ENCODE measurements at regions not wholly inside any gene's neighbourhood (a gene's known extent, or its start where the extent isn't known, plus 50 kb on each side); places are given as distances from the start of the nearest gene placed in this dataset.

GRCh38 chr5:136698970-136699369 is 333.6 kb upstream of the TRPC7 start:
- POLR2A ChIA-PET = no interaction called here
- H3K4me2 ChIP-seq = no peak overlapping the region
- no peak for TF ChIP-seq MAX (IDR thresholded peaks at IDR 0.05; ENCODE audit: low read depth)
- no peak for TF ChIP-seq FOXJ3 (CRISPR knock-in tag; IDR thresholded peaks at IDR 0.05)
- no peak for TF ChIP-seq USF1 (IDR thresholded peaks at IDR 0.05; ENCODE audit: borderline replicate concordance, low read depth)
- no peak for TF ChIP-seq TAF1 (IDR thresholded peaks at IDR 0.05; ENCODE audit: borderline replicate concordance, low read depth, low read length)
- TF ChIP-seq JUND (IDR thresholded peaks at IDR 0.05) = no peak
- TF ChIP-seq SIN3A (IDR thresholded peaks at IDR 0.05; ENCODE audit: borderline replicate concordance, low read depth, low read length) = no peak
- no peak for TF ChIP-seq TEAD4 (IDR thresholded peaks at IDR 0.05; ENCODE audit: borderline replicate concordance, insufficient read depth)
- TF ChIP-seq ELF1 (IDR thresholded peaks at IDR 0.05) = no peak
- TF ChIP-seq RCOR1 (IDR thresholded peaks at IDR 0.05; ENCODE audit: low read length) = no peak
- TF ChIP-seq POLR2AphosphoS5 (IDR thresholded peaks at IDR 0.05; ENCODE audit: low read depth, low read length) = no peak
- TF ChIP-seq, protein P1, sequence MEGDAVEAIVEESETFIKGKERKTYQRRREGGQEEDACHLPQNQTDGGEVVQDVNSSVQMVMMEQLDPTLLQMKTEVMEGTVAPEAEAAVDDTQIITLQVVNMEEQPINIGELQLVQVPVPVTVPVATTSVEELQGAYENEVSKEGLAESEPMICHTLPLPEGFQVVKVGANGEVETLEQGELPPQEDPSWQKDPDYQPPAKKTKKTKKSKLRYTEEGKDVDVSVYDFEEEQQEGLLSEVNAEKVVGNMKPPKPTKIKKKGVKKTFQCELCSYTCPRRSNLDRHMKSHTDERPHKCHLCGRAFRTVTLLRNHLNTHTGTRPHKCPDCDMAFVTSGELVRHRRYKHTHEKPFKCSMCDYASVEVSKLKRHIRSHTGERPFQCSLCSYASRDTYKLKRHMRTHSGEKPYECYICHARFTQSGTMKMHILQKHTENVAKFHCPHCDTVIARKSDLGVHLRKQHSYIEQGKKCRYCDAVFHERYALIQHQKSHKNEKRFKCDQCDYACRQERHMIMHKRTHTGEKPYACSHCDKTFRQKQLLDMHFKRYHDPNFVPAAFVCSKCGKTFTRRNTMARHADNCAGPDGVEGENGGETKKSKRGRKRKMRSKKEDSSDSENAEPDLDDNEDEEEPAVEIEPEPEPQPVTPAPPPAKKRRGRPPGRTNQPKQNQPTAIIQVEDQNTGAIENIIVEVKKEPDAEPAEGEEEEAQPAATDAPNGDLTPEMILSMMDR (IDR thresholded peaks at IDR 0.05) = no peak
- TF ChIP-seq NFIC (IDR thresholded peaks at IDR 0.05; ENCODE audit: borderline replicate concordance) = no peak
- no peak for TF ChIP-seq RXRA (IDR thresholded peaks at IDR 0.05; ENCODE audit: borderline replicate concordance, low read depth)
- no peak for TF ChIP-seq PBX3 (IDR thresholded peaks at IDR 0.05)
- no peaks in the 10 kb centered on the region for H3F3A ChIP-seq (replicated peaks; ENCODE audit: insufficient read depth)
- 59% methylated on average over 5 of the region's 5 CpGs for WGBS (ENCODE audit: low lambda C conversion rate)
- H3K36me3 ChIP-seq (replicated peaks in 1 of 2; ENCODE audit: control insufficient read depth in 1 of 2, insufficient read depth in 2 of 2, low read length in 1 of 2) = no peaks in the 10 kb centered on the region
- CTCF ChIA-PET = interaction anchor here (1.3 kb wide), 1 partner anchor 273 kb away, joined by 5 read pairs; no protein-coding TSS in a partner anchor
- H3K9ac ChIP-seq = no peak overlapping the region
- no peaks in the 10 kb centered on the region for H3K4me1 ChIP-seq (ENCODE audit: control insufficient read depth in 1 of 2, insufficient read depth in 2 of 2, low read depth in 1 of 2, low read length in 1 of 2)
- H3K4me3 ChIP-seq (ENCODE audit: low read depth in 2 of 2, low read length in 1 of 2) = no peak overlapping the region
- H3K27me3 ChIP-seq (ENCODE audit: insufficient read depth) = peaks cover 21% of the 10 kb centered on the region; the same call in 1 of the 2 replicates
- no peak overlapping the region for H3K27ac ChIP-seq (ENCODE audit: low read depth in 2 of 2, low read length in 1 of 2)
- no peaks in the 10 kb centered on the region for H3K9me2 ChIP-seq
- no peaks in the 10 kb centered on the region for H3K9me3 ChIP-seq
- H3K79me2 ChIP-seq (ENCODE audit: insufficient read depth) = no peaks in the 10 kb centered on the region
- no peak overlapping the region for H2AFZ ChIP-seq (ENCODE audit: low read depth)
- no peaks in the 10 kb centered on the region for H4K20me1 ChIP-seq (ENCODE audit: insufficient read depth)
- no peak for DNase-seq

DNA sequence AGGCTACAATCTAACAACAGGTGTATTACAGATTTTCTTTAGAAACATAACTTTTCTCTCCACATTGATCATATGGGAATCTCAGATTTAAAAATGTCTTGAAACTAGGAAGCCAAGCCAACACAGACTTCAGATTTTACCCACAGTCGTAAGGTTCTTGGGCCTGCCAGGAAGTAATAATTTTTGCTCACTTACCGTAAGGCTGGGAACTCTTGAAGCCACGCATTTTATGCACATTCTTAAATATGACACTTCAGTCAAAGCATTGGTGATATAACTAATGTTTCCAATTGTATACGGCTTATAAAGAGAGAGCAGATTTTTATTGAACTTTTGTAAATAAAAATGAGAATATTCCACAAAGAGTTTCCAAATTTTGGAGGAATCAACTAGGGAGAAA is 328.9 kb upstream of the TRPC7 start:
- H3K9ac ChIP-seq = no peak overlapping the region
- no peak overlapping the region for H2AFZ ChIP-seq (ENCODE audit: low read depth)
- H3K79me2 ChIP-seq (ENCODE audit: insufficient read depth) = no peaks in the 10 kb centered on the region
- no peak for DNase-seq
- no peak overlapping the region for H3K4me3 ChIP-seq (ENCODE audit: low read depth in 2 of 2, low read length in 1 of 2)
- H3K4me1 ChIP-seq (ENCODE audit: control insufficient read depth in 1 of 2, insufficient read depth in 2 of 2, low read depth in 1 of 2, low read length in 1 of 2) = no peaks in the 10 kb centered on the region
- H3K27me3 ChIP-seq (ENCODE audit: insufficient read depth) = peaks cover 21% of the 10 kb centered on the region; the same call in 1 of the 2 replicates
- H3K9me3 ChIP-seq = 0 out of 2 replicates have a peak, but pooled peaks cover 4% of the 10 kb centered on the region
- H4K20me1 ChIP-seq (ENCODE audit: insufficient read depth) = no peaks in the 10 kb centered on the region
- no peaks in the 10 kb centered on the region for H3K36me3 ChIP-seq (replicated peaks in 1 of 2; ENCODE audit: control insufficient read depth in 1 of 2, insufficient read depth in 2 of 2, low read length in 1 of 2)
- H3K27ac ChIP-seq (ENCODE audit: low read depth in 2 of 2, low read length in 1 of 2) = no peak overlapping the region
- no peaks in the 10 kb centered on the region for H3F3A ChIP-seq (replicated peaks; ENCODE audit: insufficient read depth)
- 61% methylated on average over 4 of the region's 4 CpGs for WGBS (ENCODE audit: low lambda C conversion rate)
- no peaks in the 10 kb centered on the region for H3K9me2 ChIP-seq
- ChIA-PET POLR2A (no interaction called here), CTCF (interaction anchor here (1.2 kb wide), 1 partner anchor 8 kb away, joined by 5 read pairs; no protein-coding TSS in a partner anchor)
- H3K4me2 ChIP-seq = no peak overlapping the region
- no peak for TF ChIP-seq YY1 (IDR thresholded peaks at IDR 0.05; ENCODE audit: low read depth)
- no peak for TF ChIP-seq RXRA (IDR thresholded peaks at IDR 0.05; ENCODE audit: borderline replicate concordance, low read depth)
- TF ChIP-seq SIN3A (IDR thresholded peaks at IDR 0.05; ENCODE audit: borderline replicate concordance, low read depth, low read length) = no peak
- TF ChIP-seq FOSL2 (IDR thresholded peaks at IDR 0.05; ENCODE audit: borderline replicate concordance, low read depth) = no peak
- TF ChIP-seq CHD2 (IDR thresholded peaks at IDR 0.05; ENCODE audit: low read length, partially characterized antibody) = no peak
- no peak for TF ChIP-seq TEAD4 (IDR thresholded peaks at IDR 0.05; ENCODE audit: borderline replicate concordance, insufficient read depth)
- no peak for TF ChIP-seq RAD21 (IDR thresholded peaks at IDR 0.05; ENCODE audit: low read length)
- no peak for TF ChIP-seq EZH2phosphoT487 (IDR thresholded peaks at IDR 0.05; ENCODE audit: borderline replicate concordance, low read depth)
- TF ChIP-seq MXI1 (IDR thresholded peaks at IDR 0.05; ENCODE audit: low read depth, low read length) = no peak
- no peak for TF ChIP-seq RCOR1 (IDR thresholded peaks at IDR 0.05; ENCODE audit: low read length)
- no peak for TF ChIP-seq NFIC (IDR thresholded peaks at IDR 0.05; ENCODE audit: borderline replicate concordance)
- no peak for TF ChIP-seq REST (IDR thresholded peaks at IDR 0.05; ENCODE audit: low read depth, low read length)
- no peak for TF ChIP-seq MEF2A (IDR thresholded peaks at IDR 0.05; ENCODE audit: borderline replicate concordance, low read depth)

Measured in SK-N-SH (cell line).